ENCODE measurements at regions not wholly inside any gene's neighbourhood (a gene's known extent, or its start where the extent isn't known, plus 50 kb on each side); places are given as distances from the start of the nearest gene placed in this dataset.

DNA sequence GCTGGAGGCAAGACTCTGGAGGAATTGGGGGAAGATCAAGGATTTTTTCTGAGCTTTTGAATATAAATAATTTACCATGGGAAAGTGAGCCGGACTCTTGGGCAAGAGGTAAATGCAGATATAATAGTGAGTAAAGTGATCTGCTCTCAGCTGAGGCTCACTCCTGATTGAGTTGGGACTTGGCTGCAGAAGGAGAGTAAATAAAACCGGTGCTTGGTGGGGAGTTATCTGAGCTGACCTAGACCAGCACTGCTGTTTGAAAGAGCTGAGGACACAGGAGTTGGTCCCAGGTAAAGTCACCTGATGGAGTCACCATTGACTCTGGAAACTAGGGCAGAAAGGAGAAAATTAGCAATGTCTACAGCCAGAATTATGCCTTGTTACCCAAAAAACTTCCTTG is 57.3 kb upstream of the LRPPRC start:
- intact Hi-C loops (cut with micrococcal nuclease; ENCODE audit: unreplicated experiment), result no loop called here
- no peak overlapping the region for H3K27ac ChIP-seq (ENCODE audit: low read length)
- ChIA-PET CTCF (no interaction called here), POLR2A (no interaction called here)
- no peaks in the 10 kb centered on the region for H3K36me3 ChIP-seq (ENCODE audit: control insufficient read depth, insufficient read depth, low read length)
- no peaks in the 10 kb centered on the region for H3K27me3 ChIP-seq (ENCODE audit: control insufficient read depth, insufficient read depth, low read length)
- TF ChIP-seq SIN3A (IDR thresholded peaks at IDR 0.05; ENCODE audit: borderline replicate concordance, insufficient read depth, low read depth, low read length) (no peak), TCF7L2 (IDR thresholded peaks at IDR 0.05; ENCODE audit: low read depth, low read length) (no peak), POLR2AphosphoS5 (IDR thresholded peaks at IDR 0.05; ENCODE audit: low read depth, low read length) (no peak)
- TF ChIP-seq, protein P1, sequence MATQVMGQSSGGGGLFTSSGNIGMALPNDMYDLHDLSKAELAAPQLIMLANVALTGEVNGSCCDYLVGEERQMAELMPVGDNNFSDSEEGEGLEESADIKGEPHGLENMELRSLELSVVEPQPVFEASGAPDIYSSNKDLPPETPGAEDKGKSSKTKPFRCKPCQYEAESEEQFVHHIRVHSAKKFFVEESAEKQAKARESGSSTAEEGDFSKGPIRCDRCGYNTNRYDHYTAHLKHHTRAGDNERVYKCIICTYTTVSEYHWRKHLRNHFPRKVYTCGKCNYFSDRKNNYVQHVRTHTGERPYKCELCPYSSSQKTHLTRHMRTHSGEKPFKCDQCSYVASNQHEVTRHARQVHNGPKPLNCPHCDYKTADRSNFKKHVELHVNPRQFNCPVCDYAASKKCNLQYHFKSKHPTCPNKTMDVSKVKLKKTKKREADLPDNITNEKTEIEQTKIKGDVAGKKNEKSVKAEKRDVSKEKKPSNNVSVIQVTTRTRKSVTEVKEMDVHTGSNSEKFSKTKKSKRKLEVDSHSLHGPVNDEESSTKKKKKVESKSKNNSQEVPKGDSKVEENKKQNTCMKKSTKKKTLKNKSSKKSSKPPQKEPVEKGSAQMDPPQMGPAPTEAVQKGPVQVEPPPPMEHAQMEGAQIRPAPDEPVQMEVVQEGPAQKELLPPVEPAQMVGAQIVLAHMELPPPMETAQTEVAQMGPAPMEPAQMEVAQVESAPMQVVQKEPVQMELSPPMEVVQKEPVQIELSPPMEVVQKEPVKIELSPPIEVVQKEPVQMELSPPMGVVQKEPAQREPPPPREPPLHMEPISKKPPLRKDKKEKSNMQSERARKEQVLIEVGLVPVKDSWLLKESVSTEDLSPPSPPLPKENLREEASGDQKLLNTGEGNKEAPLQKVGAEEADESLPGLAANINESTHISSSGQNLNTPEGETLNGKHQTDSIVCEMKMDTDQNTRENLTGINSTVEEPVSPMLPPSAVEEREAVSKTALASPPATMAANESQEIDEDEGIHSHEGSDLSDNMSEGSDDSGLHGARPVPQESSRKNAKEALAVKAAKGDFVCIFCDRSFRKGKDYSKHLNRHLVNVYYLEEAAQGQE (IDR thresholded peaks at IDR 0.05; ENCODE audit: insufficient read depth in 1 of 2, low read depth in 2 of 2, low read length in 1 of 2), result no peak
- TF ChIP-seq, protein P2, sequence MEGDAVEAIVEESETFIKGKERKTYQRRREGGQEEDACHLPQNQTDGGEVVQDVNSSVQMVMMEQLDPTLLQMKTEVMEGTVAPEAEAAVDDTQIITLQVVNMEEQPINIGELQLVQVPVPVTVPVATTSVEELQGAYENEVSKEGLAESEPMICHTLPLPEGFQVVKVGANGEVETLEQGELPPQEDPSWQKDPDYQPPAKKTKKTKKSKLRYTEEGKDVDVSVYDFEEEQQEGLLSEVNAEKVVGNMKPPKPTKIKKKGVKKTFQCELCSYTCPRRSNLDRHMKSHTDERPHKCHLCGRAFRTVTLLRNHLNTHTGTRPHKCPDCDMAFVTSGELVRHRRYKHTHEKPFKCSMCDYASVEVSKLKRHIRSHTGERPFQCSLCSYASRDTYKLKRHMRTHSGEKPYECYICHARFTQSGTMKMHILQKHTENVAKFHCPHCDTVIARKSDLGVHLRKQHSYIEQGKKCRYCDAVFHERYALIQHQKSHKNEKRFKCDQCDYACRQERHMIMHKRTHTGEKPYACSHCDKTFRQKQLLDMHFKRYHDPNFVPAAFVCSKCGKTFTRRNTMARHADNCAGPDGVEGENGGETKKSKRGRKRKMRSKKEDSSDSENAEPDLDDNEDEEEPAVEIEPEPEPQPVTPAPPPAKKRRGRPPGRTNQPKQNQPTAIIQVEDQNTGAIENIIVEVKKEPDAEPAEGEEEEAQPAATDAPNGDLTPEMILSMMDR (IDR thresholded peaks at IDR 0.05), result no peak
- ATAC-seq (no peak), DNase-seq (ENCODE audit: low read depth, low spot score) (no peak)
- no peak overlapping the region for H3K4me3 ChIP-seq (ENCODE audit: low read depth in 2 of 2, low read length in 2 of 2)
- in situ Hi-C loops (cut with HindIII; ENCODE audit: low pct_unique_long_range_greater_than_20kb, low sequenced_read_pairs), result no loop called here
- no peaks in the 10 kb centered on the region for H3K9me3 ChIP-seq (ENCODE audit: control insufficient read depth, insufficient read depth, low read depth, low read length)
- H3K4me1 ChIP-seq (ENCODE audit: control insufficient read depth, insufficient read depth, low read length), result no peaks in the 10 kb centered on the region
- no TSS peak for BruUV-seq (replicated peaks)

DNA sequence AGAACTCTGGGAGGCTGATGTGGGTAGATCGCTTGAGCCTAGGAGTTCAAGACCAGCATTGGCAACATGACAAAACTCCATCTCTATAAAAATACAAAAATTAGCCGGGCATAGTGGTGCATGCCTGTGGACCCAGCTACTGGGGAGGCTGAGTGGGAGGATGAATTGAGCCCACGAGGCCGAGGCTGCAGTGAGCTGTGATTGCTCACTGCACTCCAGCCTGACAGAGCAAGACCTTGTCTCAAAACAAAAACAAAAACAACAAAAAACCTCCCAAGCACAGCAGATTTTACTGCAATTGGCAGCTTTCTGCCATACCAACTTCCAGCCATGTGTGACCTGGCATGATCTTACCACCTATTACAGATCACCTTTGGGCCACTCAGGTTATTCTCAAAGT is 57.7 kb upstream of the LRPPRC start:
- DNase-seq (ENCODE audit: low read depth, low spot score) (no peak), ATAC-seq (no peak)
- Histone ChIP-seq H3K4me3 (ENCODE audit: low read depth in 2 of 2, low read length in 2 of 2) (no peak overlapping the region), H3K36me3 (ENCODE audit: control insufficient read depth, insufficient read depth, low read length) (no peaks in the 10 kb centered on the region), H3K27ac (ENCODE audit: low read length) (no peak overlapping the region), H3K27me3 (ENCODE audit: control insufficient read depth, insufficient read depth, low read length) (no peaks in the 10 kb centered on the region), H3K9me3 (ENCODE audit: control insufficient read depth, insufficient read depth, low read depth, low read length) (no peaks in the 10 kb centered on the region), H3K4me1 (ENCODE audit: control insufficient read depth, insufficient read depth, low read length) (no peaks in the 10 kb centered on the region)
- ChIA-PET CTCF (no interaction called here), POLR2A (no interaction called here)
- intact Hi-C loops (cut with micrococcal nuclease; ENCODE audit: unreplicated experiment) (no loop called here), in situ Hi-C loops (cut with HindIII; ENCODE audit: low pct_unique_long_range_greater_than_20kb, low sequenced_read_pairs) (no loop called here)
- TF ChIP-seq POLR2AphosphoS5 (IDR thresholded peaks at IDR 0.05; ENCODE audit: low read depth, low read length) (no peak), SIN3A (IDR thresholded peaks at IDR 0.05; ENCODE audit: borderline replicate concordance, insufficient read depth, low read depth, low read length) (no peak), TCF7L2 (IDR thresholded peaks at IDR 0.05; ENCODE audit: low read depth, low read length) (no peak)
- TF ChIP-seq, protein P1 (IDR thresholded peaks at IDR 0.05; ENCODE audit: insufficient read depth in 1 of 2, low read depth in 2 of 2, low read length in 1 of 2), result no peak
- TF ChIP-seq, protein P2 (IDR thresholded peaks at IDR 0.05), result no peak
- no TSS peak for BruUV-seq (replicated peaks)
